A673 (cell line): ENCODE measurements at regions not wholly inside any gene's neighbourhood (a gene's known extent, or its start where the extent isn't known, plus 50 kb on each side); places are given as distances from the start of the nearest gene placed in this dataset.

Experiments used
- CTCF ChIP-seq: fragments of 300-800, 200-600 bp; sonication (generic); conservative IDR thresholded peaks from 2 replicates; pipeline ENCODE4 v1.5.1; 2017; ENCODE audit warnings: low read depth, mild to moderate bottlenecking, antibody characterized with exemption, low read length, moderate library complexity, mixed read lengths
- EZH2 ChIP-seq: fragments of 200-600 bp; sonication (generic); IDR thresholded peaks from 2 replicates; pipeline ENCODE4 v1.6.1; 2017; ENCODE audit warnings: borderline replicate concordance, low read depth, mild to moderate bottlenecking, mixed read lengths, antibody characterized with exemption, low read length; ENCODE audit not compliant: poor library complexity, severe bottlenecking

GRCh38 chr5:35404701-35405100, 174.4 kb upstream of the PRLR start:
- TF ChIP-seq CTCF (no peak), EZH2 (no peak)
